ENCODE measurements at regions not wholly inside any gene's neighbourhood (a gene's known extent, or its start where the extent isn't known, plus 50 kb on each side); places are given as distances from the start of the nearest gene placed in this dataset.
A peak's percentile ranks its signal among the peaks of the same experiment; 100 is the strongest.

GRCh38 chr10:124259139-124259825 is 159.4 kb downstream of the OAT start:
- DNase-seq (no peak), ATAC-seq (peak in 1 of 4 donors; percentile 19)
- H3K27me3 ChIP-seq: no peaks in the 10 kb centered on the region
- no peak for TF ChIP-seq POLR2A (IDR thresholded peaks at IDR 0.05)
- TF ChIP-seq CTCF (IDR thresholded peaks at IDR 0.05): no peak
- H3K27ac ChIP-seq: no peak overlapping the region
- intact Hi-C loops (cut with DNase I): loop anchor here in 2 of 10 donors (10.0 kb wide), 1 partner anchor 126 kb away; no protein-coding TSS in a partner anchor
- H3K4me3 ChIP-seq: no peak overlapping the region
- peaks cover 0 to 12% (median 3%) of the 10 kb centered on the region in 12 donors for H3K9me3 ChIP-seq
- 74 to 81% (median 80%) methylated on average over 7 of the region's 7 CpGs for WGBS, 4 donors
- H3K4me1 ChIP-seq: no peaks in the 10 kb centered on the region
- H3K36me3 ChIP-seq: no peaks in the 10 kb centered on the region

- no peaks in the 10 kb centered on the region for H3K27me3 ChIP-seq
Observed at GRCh38 chr10:124257781-124258180, 160.9 kb downstream of the OAT start.

GRCh38 chr10:124256151-124256550 is 162.6 kb downstream of the OAT start:
- Histone ChIP-seq H3K9me3 (peaks cover 0 to 12% (median 3%) of the 10 kb centered on the region in 12 donors), H3K27me3 (no peaks in the 10 kb centered on the region), H3K4me3 (no peak overlapping the region), H3K4me1 (peaks cover 0 to 16% (median 0%) of the 10 kb centered on the region in 12 donors), H3K27ac (peak overlapping the region in 1 of 12 donors; percentile 80), H3K36me3 (no peaks in the 10 kb centered on the region)
- TF ChIP-seq CTCF (IDR thresholded peaks at IDR 0.05) (no peak), POLR2A (IDR thresholded peaks at IDR 0.05) (no peak)
- 53 to 90% (median 74%) methylated on average over 6 of the region's 6 CpGs for WGBS, 4 donors
- intact Hi-C loops (cut with DNase I): loop anchor here in 2 of 10 donors (10.0 kb wide), 1 partner anchor 129 kb away; no protein-coding TSS in a partner anchor
- ATAC-seq: no peak
- DNase-seq: no peak

More at GRCh38 chr10:124257781-124258180, 160.9 kb downstream of the OAT start:
- 71 to 84% (median 81%) methylated on average over 6 of the region's 6 CpGs for WGBS, 4 donors
- peaks cover 0 to 1% (median 0%) of the 10 kb centered on the region in 12 donors for H3K4me1 ChIP-seq
- H3K4me3 ChIP-seq: no peak overlapping the region
- H3K9me3 ChIP-seq: peaks cover 0 to 12% (median 3%) of the 10 kb centered on the region in 12 donors
- H3K27ac ChIP-seq: no peak overlapping the region
- ATAC-seq (no peak), DNase-seq (no peak)
- intact Hi-C loops (cut with DNase I): loop anchor here in 2 of 10 donors (10.0 kb wide), 1 partner anchor 127 kb away; no protein-coding TSS in a partner anchor
- TF ChIP-seq POLR2A (IDR thresholded peaks at IDR 0.05): no peak
- no peak for TF ChIP-seq CTCF (IDR thresholded peaks at IDR 0.05)
- H3K36me3 ChIP-seq: no peaks in the 10 kb centered on the region

- peaks cover 0 to 12% (median 3%) of the 10 kb centered on the region in 12 donors for H3K9me3 ChIP-seq
- intact Hi-C loops (cut with DNase I): loop anchor here in 2 of 10 donors (10.0 kb wide), 1 partner anchor 129 kb away; no protein-coding TSS in a partner anchor
- H3K27ac ChIP-seq: peak overlapping the region in 1 of 12 donors; percentile 80
- H3K36me3 ChIP-seq: no peaks in the 10 kb centered on the region
- TF ChIP-seq POLR2A (IDR thresholded peaks at IDR 0.05) (no peak), CTCF (IDR thresholded peaks at IDR 0.05) (no peak)
- H3K4me3 ChIP-seq: no peak overlapping the region
- no peak for ATAC-seq
- peaks cover 0 to 22% (median 4%) of the 10 kb centered on the region in 12 donors for H3K4me1 ChIP-seq
- H3K27me3 ChIP-seq: no peaks in the 10 kb centered on the region
- no peak for DNase-seq
- 77 to 83% (median 78%) methylated on average over 5 of the region's 5 CpGs for WGBS, 4 donors
Observed at GRCh38 chr10:124255556-124255955, 162.2 kb upstream of the CHST15 start.
